ENCODE measurements at regions not wholly inside any gene's neighbourhood (a gene's known extent, or its start where the extent isn't known, plus 50 kb on each side); places are given as distances from the start of the nearest gene placed in this dataset.
A peak's percentile ranks its signal among the peaks of the same experiment; 100 is the strongest.
"Not testable (repeated sequence)": the region's sequence is repeated elsewhere in the genome, so short reads cannot be mapped to it uniquely, and the experiment has no call there.

- not testable (repeated sequence) for H3K36me3 ChIP-seq (ENCODE audit: control insufficient read depth in 5 of 5, insufficient read depth in 5 of 5, low read length in 5 of 5); H3K4me3 ChIP-seq (ENCODE audit: low read depth in 1 of 5, low read length in 5 of 5); H3K27me3 ChIP-seq (ENCODE audit: control insufficient read depth in 5 of 5, insufficient read depth in 4 of 5, low read length in 5 of 5); H3K27ac ChIP-seq (ENCODE audit: low read depth, low read length); H3K9ac ChIP-seq (ENCODE audit: low read length in 5 of 5); H3K9me3 ChIP-seq (ENCODE audit: control insufficient read depth in 5 of 5, low read length in 5 of 5)
- H3K4me1 ChIP-seq (ENCODE audit: control insufficient read depth in 5 of 5, insufficient read depth in 5 of 5, low read length in 5 of 5), result peaks cover 0 to 27% (median 19%) of the 10 kb centered on the region in 5 donors
Observed at GRCh38 chr2:131668794-131669540, 141.3 kb downstream of the CCDC74A start.

GRCh38 chr2:131671841-131672470 lies 144.3 kb downstream of the CCDC74A start:
- not testable (repeated sequence) for H3K27ac ChIP-seq (ENCODE audit: low read depth, low read length); H3K36me3 ChIP-seq (ENCODE audit: control insufficient read depth in 5 of 5, insufficient read depth in 5 of 5, low read length in 5 of 5); H3K9me3 ChIP-seq (ENCODE audit: control insufficient read depth in 5 of 5, low read length in 5 of 5); H3K9ac ChIP-seq (ENCODE audit: low read length in 5 of 5)
- Histone ChIP-seq H3K27me3 (ENCODE audit: control insufficient read depth in 5 of 5, insufficient read depth in 4 of 5, low read length in 5 of 5) (peaks cover 0 to 16% (median 8%) of the 10 kb centered on the region in 5 donors), H3K4me1 (ENCODE audit: control insufficient read depth in 5 of 5, insufficient read depth in 5 of 5, low read length in 5 of 5) (peaks cover 0 to 30% (median 19%) of the 10 kb centered on the region in 5 donors), H3K4me3 (ENCODE audit: low read depth in 1 of 5, low read length in 5 of 5) (peak overlapping the region in 1 of 5 donors; percentile 54)

- not testable (repeated sequence) for H3K9me3 ChIP-seq (ENCODE audit: control insufficient read depth in 5 of 5, low read length in 5 of 5); H3K9ac ChIP-seq (ENCODE audit: low read length in 5 of 5); H3K27ac ChIP-seq (ENCODE audit: low read depth, low read length); H3K36me3 ChIP-seq (ENCODE audit: control insufficient read depth in 5 of 5, insufficient read depth in 5 of 5, low read length in 5 of 5)
- peak overlapping the region in 4 of 5 donors; percentile 11 to 54 (median 24) for H3K4me3 ChIP-seq (ENCODE audit: low read depth in 1 of 5, low read length in 5 of 5)
- H3K27me3 ChIP-seq (ENCODE audit: control insufficient read depth in 5 of 5, insufficient read depth in 4 of 5, low read length in 5 of 5), result peaks cover 0 to 16% (median 8%) of the 10 kb centered on the region in 5 donors
- peaks cover 0 to 30% (median 19%) of the 10 kb centered on the region in 5 donors for H3K4me1 ChIP-seq (ENCODE audit: control insufficient read depth in 5 of 5, insufficient read depth in 5 of 5, low read length in 5 of 5)
Observed at GRCh38 chr2:131672471-131673399, 145.0 kb downstream of the CCDC74A start.

GRCh38 chr2:131673400-131674173 lies 145.9 kb downstream of the CCDC74A start:
- H3K27ac ChIP-seq (ENCODE audit: low read depth, low read length), result no peak overlapping the region
- H3K36me3 ChIP-seq (ENCODE audit: control insufficient read depth in 5 of 5, insufficient read depth in 5 of 5, low read length in 5 of 5), result no peaks in the 10 kb centered on the region
- peak overlapping the region in 1 of 5 donors; percentile 17 for H3K9ac ChIP-seq (ENCODE audit: low read length in 5 of 5)

GRCh38 chr2:131674174-131674507 lies 146.5 kb downstream of the CCDC74A start:
- H3K27ac ChIP-seq (ENCODE audit: low read depth, low read length), result no peak overlapping the region
- H3K4me1 ChIP-seq (ENCODE audit: control insufficient read depth in 5 of 5, insufficient read depth in 5 of 5, low read length in 5 of 5), result peaks cover 0 to 30% (median 19%) of the 10 kb centered on the region in 5 donors
- H3K36me3 ChIP-seq (ENCODE audit: control insufficient read depth in 5 of 5, insufficient read depth in 5 of 5, low read length in 5 of 5), result no peaks in the 10 kb centered on the region
- H3K27me3 ChIP-seq (ENCODE audit: control insufficient read depth in 5 of 5, insufficient read depth in 4 of 5, low read length in 5 of 5), result peaks cover 0 to 16% (median 8%) of the 10 kb centered on the region in 5 donors
- H3K4me3 ChIP-seq (ENCODE audit: low read depth in 1 of 5, low read length in 5 of 5), result no peak overlapping the region
- H3K9ac ChIP-seq (ENCODE audit: low read length in 5 of 5), result no peak overlapping the region
- H3K9me3 ChIP-seq (ENCODE audit: control insufficient read depth in 5 of 5, low read length in 5 of 5), result no peaks in the 10 kb centered on the region

More at GRCh38 chr2:131673400-131674173, 145.9 kb downstream of the CCDC74A start:
- H3K9me3 ChIP-seq (ENCODE audit: control insufficient read depth in 5 of 5, low read length in 5 of 5), result peaks cover 0 to 3% (median 0%) of the 10 kb centered on the region in 5 donors
- H3K27me3 ChIP-seq (ENCODE audit: control insufficient read depth in 5 of 5, insufficient read depth in 4 of 5, low read length in 5 of 5), result peaks cover 0 to 16% (median 8%) of the 10 kb centered on the region in 5 donors
- H3K4me1 ChIP-seq (ENCODE audit: control insufficient read depth in 5 of 5, insufficient read depth in 5 of 5, low read length in 5 of 5), result peaks cover 0 to 30% (median 19%) of the 10 kb centered on the region in 5 donors
- peak overlapping the region in 4 of 5 donors; percentile 11 to 54 (median 24) for H3K4me3 ChIP-seq (ENCODE audit: low read depth in 1 of 5, low read length in 5 of 5)

GRCh38 chr2:131681611-131682121 lies 154.0 kb downstream of the CCDC74A start:
- H3K36me3 ChIP-seq (ENCODE audit: control insufficient read depth in 5 of 5, insufficient read depth in 5 of 5, low read length in 5 of 5); H3K9me3 ChIP-seq (ENCODE audit: control insufficient read depth in 5 of 5, low read length in 5 of 5); H3K27me3 ChIP-seq (ENCODE audit: control insufficient read depth in 5 of 5, insufficient read depth in 4 of 5, low read length in 5 of 5): not testable (repeated sequence)
- Histone ChIP-seq H3K27ac (ENCODE audit: low read depth, low read length) (peak overlapping the region; percentile 75), H3K4me1 (ENCODE audit: control insufficient read depth in 5 of 5, insufficient read depth in 5 of 5, low read length in 5 of 5) (peaks cover 0 to 11% (median 6%) of the 10 kb centered on the region in 5 donors), H3K4me3 (ENCODE audit: low read depth in 1 of 5, low read length in 5 of 5) (peak overlapping the region; percentile 64 to 98 (median 89)), H3K9ac (ENCODE audit: low read length in 5 of 5) (peak overlapping the region; percentile 38 to 94 (median 72))

GRCh38 chr2:131682122-131682944 lies 154.6 kb downstream of the CCDC74A start:
- peak overlapping the region; percentile 75 for H3K27ac ChIP-seq (ENCODE audit: low read depth, low read length)
- peaks cover 0 to 5% (median 0%) of the 10 kb centered on the region in 5 donors for H3K36me3 ChIP-seq (ENCODE audit: control insufficient read depth in 5 of 5, insufficient read depth in 5 of 5, low read length in 5 of 5)
- peaks cover 0 to 11% (median 6%) of the 10 kb centered on the region in 5 donors for H3K4me1 ChIP-seq (ENCODE audit: control insufficient read depth in 5 of 5, insufficient read depth in 5 of 5, low read length in 5 of 5)
- peak overlapping the region; percentile 38 to 94 (median 72) for H3K9ac ChIP-seq (ENCODE audit: low read length in 5 of 5)
- no peaks in the 10 kb centered on the region for H3K9me3 ChIP-seq (ENCODE audit: control insufficient read depth in 5 of 5, low read length in 5 of 5)
- peak overlapping the region; percentile 66 to 98 (median 89) for H3K4me3 ChIP-seq (ENCODE audit: low read depth in 1 of 5, low read length in 5 of 5)
- H3K27me3 ChIP-seq (ENCODE audit: control insufficient read depth in 5 of 5, insufficient read depth in 4 of 5, low read length in 5 of 5), result no peaks in the 10 kb centered on the region

GRCh38 chr2:131682945-131683330 lies 155.2 kb downstream of the CCDC74A start:
- peak overlapping the region; percentile 75 for H3K27ac ChIP-seq (ENCODE audit: low read depth, low read length)

More at GRCh38 chr2:131682945-131683330, 155.2 kb downstream of the CCDC74A start:
- peak overlapping the region; percentile 66 to 98 (median 89) for H3K4me3 ChIP-seq (ENCODE audit: low read depth in 1 of 5, low read length in 5 of 5)
- peaks cover 0 to 11% (median 6%) of the 10 kb centered on the region in 5 donors for H3K4me1 ChIP-seq (ENCODE audit: control insufficient read depth in 5 of 5, insufficient read depth in 5 of 5, low read length in 5 of 5)
- peak overlapping the region in 4 of 5 donors; percentile 35 to 94 (median 78) for H3K9ac ChIP-seq (ENCODE audit: low read length in 5 of 5)
- not testable (repeated sequence) for H3K27me3 ChIP-seq (ENCODE audit: control insufficient read depth in 5 of 5, insufficient read depth in 4 of 5, low read length in 5 of 5); H3K9me3 ChIP-seq (ENCODE audit: control insufficient read depth in 5 of 5, low read length in 5 of 5); H3K36me3 ChIP-seq (ENCODE audit: control insufficient read depth in 5 of 5, insufficient read depth in 5 of 5, low read length in 5 of 5)
